ENCODE measurements at regions not wholly inside any gene's neighbourhood (a gene's known extent, or its start where the extent isn't known, plus 50 kb on each side); places are given as distances from the start of the nearest gene placed in this dataset.

DNA sequence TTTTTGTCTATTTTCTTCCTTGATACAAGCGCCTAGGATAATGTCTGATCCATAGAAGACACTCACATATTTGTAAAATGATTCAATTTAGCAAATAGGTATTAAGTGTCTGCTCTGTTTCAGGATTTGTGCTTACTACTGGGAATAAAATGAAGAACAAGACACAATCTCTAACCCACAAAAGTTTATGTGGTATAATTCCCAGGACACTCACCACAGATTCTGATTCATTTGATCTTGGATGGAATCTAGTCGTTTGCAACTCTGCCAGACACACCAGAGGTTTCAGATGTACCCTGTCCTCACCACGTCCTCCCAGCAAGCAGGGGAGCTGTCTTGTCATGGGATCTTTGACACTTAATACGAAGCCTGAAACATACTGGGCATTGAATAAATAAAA lies 208.3 kb downstream of the LRIG3 start:
- Histone ChIP-seq H3K36me3 (ENCODE audit: insufficient read depth, low read length) (no peaks in the 10 kb centered on the region), H3K27me3 (ENCODE audit: insufficient read depth, low read length) (no peaks in the 10 kb centered on the region), H3K4me3 (ENCODE audit: low read length) (no peak overlapping the region), H2AFZ (ENCODE audit: low read depth, low read length) (no peak overlapping the region), H3K4me1 (ENCODE audit: insufficient read depth, low read length) (no peaks in the 10 kb centered on the region), H3K9me3 (ENCODE audit: low read length) (no peaks in the 10 kb centered on the region)

DNA sequence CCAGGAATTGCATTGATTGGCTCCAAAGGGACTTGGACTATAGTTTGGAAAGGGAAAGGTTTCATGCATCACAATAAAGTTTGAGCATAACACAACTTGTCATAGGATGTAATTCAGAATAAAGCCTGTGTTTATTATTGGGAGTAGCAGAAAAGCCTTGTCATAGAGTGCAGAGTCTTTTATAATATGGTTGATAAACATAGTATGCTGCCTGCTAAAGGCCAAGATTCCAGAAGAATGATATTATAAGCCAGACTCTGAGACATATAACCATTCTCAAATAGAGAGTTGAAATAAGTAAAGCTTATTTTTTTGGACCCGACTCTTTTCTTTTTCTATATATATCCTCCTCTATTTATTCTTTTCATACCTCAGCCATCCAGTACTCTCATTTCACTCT lies 207.3 kb downstream of the LRIG3 start:
- H3K4me1 ChIP-seq (ENCODE audit: insufficient read depth, low read length): no peaks in the 10 kb centered on the region
- H3K9me3 ChIP-seq (ENCODE audit: low read length): no peaks in the 10 kb centered on the region
- H2AFZ ChIP-seq (ENCODE audit: low read depth, low read length): no peak overlapping the region
- no peaks in the 10 kb centered on the region for H3K36me3 ChIP-seq (ENCODE audit: insufficient read depth, low read length)
- no peaks in the 10 kb centered on the region for H3K27me3 ChIP-seq (ENCODE audit: insufficient read depth, low read length)
- no peak overlapping the region for H3K4me3 ChIP-seq (ENCODE audit: low read length)

DNA sequence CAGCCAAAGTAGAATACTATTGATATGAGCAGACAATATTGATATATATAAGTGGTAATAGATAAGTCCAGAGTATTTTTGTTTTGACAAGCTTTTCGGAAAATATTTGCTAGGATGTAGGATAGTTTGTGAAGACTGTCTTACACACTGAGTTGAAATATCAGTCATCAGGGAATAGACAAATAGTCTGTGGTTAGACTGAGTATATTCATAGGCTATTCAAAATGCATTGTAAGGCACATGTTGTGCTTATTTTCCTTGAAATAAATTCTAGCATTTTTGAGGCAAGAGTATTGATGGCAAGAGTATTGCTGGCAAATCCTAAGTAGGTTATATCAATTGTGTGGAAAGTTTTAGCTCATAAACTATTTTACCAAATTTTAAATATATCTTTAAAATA lies 201.1 kb downstream of the LRIG3 start:
- Histone ChIP-seq H3K9me3 (ENCODE audit: low read length) (no peaks in the 10 kb centered on the region), H3K4me1 (ENCODE audit: insufficient read depth, low read length) (no peaks in the 10 kb centered on the region), H2AFZ (ENCODE audit: low read depth, low read length) (no peak overlapping the region), H3K27me3 (ENCODE audit: insufficient read depth, low read length) (no peaks in the 10 kb centered on the region), H3K4me3 (ENCODE audit: low read length) (no peak overlapping the region), H3K36me3 (ENCODE audit: insufficient read depth, low read length) (no peaks in the 10 kb centered on the region)

DNA sequence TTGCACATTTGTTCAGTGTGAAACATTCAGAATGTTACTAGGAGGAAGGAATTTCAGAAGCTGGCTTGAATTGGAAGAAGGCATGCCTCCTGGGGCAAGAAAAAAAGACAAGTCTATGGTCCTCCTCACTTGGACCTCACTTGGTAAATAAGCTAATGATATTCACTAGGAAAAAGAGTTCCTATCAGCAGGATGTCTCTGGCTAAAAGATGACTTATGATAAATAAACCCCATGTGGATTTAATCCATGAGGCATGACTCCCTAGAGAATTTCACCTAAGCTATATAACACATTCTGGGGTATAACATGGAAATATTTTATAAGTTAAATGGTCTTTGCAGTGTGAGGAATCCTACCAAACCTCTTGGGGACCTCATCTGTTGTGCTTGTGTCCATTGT lies 199.9 kb downstream of the LRIG3 start:
- Histone ChIP-seq H3K4me3 (ENCODE audit: low read length) (no peak overlapping the region), H3K9me3 (ENCODE audit: low read length) (no peaks in the 10 kb centered on the region), H3K36me3 (ENCODE audit: insufficient read depth, low read length) (no peaks in the 10 kb centered on the region), H2AFZ (ENCODE audit: low read depth, low read length) (no peak overlapping the region), H3K4me1 (ENCODE audit: insufficient read depth, low read length) (no peaks in the 10 kb centered on the region), H3K27me3 (ENCODE audit: insufficient read depth, low read length) (no peaks in the 10 kb centered on the region)

DNA sequence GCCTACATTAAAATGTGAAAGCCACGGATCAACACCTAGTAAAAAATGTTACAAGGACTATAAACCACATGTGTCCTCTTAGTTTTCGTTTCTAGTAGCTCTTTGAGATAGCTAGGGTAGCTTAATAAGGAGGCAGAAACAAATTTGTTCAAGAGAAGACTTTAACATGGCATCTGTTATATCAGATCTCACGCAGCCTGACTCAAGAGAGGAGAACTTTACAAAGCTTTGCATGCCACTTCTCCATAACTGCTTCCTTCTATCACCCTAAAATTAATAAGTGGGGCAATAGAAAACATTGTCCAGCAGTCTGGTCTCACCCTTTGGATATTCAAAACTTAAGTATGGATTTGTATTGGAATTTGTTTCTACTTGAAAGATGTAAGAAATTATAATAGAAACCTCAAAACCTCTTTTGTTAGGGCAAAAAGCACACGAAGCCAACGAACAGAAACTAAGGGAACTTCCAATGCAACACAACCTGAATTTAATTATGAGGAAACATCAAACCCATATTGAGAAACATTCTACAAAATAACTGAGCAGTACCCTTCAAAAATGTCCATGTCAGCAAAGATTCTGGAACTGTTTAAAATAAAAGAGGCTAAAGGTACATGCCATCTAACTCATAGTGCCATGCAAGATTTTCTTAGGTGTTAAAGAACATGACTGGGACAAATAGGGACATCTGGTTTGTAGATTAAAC lies 194.8 kb downstream of the LRIG3 start:
- no peaks in the 10 kb centered on the region for H3K4me1 ChIP-seq (ENCODE audit: insufficient read depth, low read length)
- H3K4me3 ChIP-seq (ENCODE audit: low read length): no peak overlapping the region
- H3K36me3 ChIP-seq (ENCODE audit: insufficient read depth, low read length): no peaks in the 10 kb centered on the region
- no peaks in the 10 kb centered on the region for H3K27me3 ChIP-seq (ENCODE audit: insufficient read depth, low read length)
- no peak overlapping the region for H2AFZ ChIP-seq (ENCODE audit: low read depth, low read length)
- no peaks in the 10 kb centered on the region for H3K9me3 ChIP-seq (ENCODE audit: low read length)

DNA sequence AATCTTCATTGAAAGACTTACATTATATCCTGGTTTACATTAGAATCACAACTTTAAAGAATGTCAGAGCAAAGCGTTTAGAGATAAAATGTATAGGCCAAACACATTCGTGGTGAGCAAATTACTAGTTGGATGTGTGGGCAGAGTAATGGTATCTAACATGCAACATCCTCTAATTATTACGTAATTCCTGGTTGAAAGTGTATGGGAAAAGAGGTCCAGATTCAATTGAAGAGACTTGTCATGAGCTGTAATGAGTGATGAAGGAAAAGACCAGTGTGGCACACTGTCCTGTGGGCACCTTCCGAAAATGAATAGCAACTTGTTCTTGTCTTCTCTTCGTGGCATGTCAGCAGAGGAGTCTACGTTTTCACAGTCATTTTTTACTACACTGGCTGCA lies 192.8 kb downstream of the LRIG3 start:
- no peaks in the 10 kb centered on the region for H3K27me3 ChIP-seq (ENCODE audit: insufficient read depth, low read length)
- no peak overlapping the region for H3K4me3 ChIP-seq (ENCODE audit: low read length)
- no peak overlapping the region for H2AFZ ChIP-seq (ENCODE audit: low read depth, low read length)
- H3K4me1 ChIP-seq (ENCODE audit: insufficient read depth, low read length): no peaks in the 10 kb centered on the region
- H3K36me3 ChIP-seq (ENCODE audit: insufficient read depth, low read length): no peaks in the 10 kb centered on the region
- H3K9me3 ChIP-seq (ENCODE audit: low read length): no peaks in the 10 kb centered on the region

DNA sequence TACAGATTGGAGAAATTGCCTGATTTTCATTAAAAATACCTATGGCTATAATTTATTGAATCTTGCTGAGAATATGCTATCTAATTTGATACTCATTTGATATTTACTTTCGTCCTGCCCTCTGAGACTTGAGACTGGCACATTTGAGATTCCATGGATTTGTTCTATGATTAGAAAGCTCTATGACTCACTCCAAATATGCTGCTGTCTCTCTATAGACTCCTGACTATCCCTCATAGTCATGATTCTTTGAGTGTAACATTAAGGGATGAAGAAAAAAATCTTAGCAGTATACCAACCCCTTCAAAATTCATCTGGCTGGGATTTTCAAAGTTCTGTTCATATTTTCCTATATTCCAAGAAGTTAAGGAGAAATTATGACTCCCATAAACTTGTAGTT lies 191.9 kb downstream of the LRIG3 start:
- Histone ChIP-seq H3K9me3 (ENCODE audit: low read length) (no peaks in the 10 kb centered on the region), H3K27me3 (ENCODE audit: insufficient read depth, low read length) (no peaks in the 10 kb centered on the region), H3K4me3 (ENCODE audit: low read length) (no peak overlapping the region), H3K36me3 (ENCODE audit: insufficient read depth, low read length) (no peaks in the 10 kb centered on the region), H3K4me1 (ENCODE audit: insufficient read depth, low read length) (no peaks in the 10 kb centered on the region), H2AFZ (ENCODE audit: low read depth, low read length) (no peak overlapping the region)

DNA sequence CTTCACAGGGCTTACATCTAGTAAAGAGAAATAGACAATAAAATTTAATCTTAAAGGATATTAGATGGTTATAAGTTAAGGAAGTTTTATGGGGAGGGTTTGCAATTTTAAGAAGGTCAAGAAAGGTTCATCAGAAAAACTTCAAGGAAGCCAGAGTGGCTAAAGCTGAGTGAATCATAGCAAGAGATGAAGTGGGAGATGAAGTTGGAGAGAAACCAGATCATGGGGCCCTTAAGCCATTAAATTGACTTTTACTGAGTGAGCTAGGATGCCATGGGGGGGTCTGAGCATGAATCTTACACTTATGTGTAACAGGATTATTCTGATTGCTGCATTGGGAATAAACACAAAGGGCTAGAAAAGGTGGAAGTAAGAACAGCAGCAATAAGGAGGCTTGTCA lies 189.2 kb downstream of the LRIG3 start:
- no peak overlapping the region for H3K4me3 ChIP-seq (ENCODE audit: low read length)
- no peaks in the 10 kb centered on the region for H3K36me3 ChIP-seq (ENCODE audit: insufficient read depth, low read length)
- H3K9me3 ChIP-seq (ENCODE audit: low read length): no peaks in the 10 kb centered on the region
- peaks cover 4% of the 10 kb centered on the region for H3K4me1 ChIP-seq (ENCODE audit: insufficient read depth, low read length)
- H2AFZ ChIP-seq (ENCODE audit: low read depth, low read length): no peak overlapping the region
- H3K27me3 ChIP-seq (ENCODE audit: insufficient read depth, low read length): no peaks in the 10 kb centered on the region

DNA sequence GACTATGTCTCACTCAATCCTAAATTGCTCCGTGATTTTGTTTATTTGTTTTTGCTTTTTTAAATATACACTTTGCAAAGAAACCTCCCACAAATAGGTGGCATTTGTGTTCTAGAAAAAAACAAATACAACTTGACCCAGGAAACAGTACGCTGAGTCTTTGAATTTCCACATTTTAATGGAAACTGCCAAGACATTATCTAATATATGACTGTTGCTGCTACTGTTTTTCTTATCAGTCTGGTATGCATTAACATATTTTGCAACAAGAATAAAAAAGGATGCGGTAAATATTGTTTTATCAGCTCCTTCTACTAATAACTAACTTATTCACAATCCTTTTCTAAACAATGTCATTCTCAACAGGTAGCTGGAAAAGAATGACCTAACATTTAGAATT lies 187.4 kb downstream of the LRIG3 start:
- no peaks in the 10 kb centered on the region for H3K36me3 ChIP-seq (ENCODE audit: insufficient read depth, low read length)
- H2AFZ ChIP-seq (ENCODE audit: low read depth, low read length): no peak overlapping the region
- H3K9me3 ChIP-seq (ENCODE audit: low read length): no peaks in the 10 kb centered on the region
- no peak overlapping the region for H3K4me3 ChIP-seq (ENCODE audit: low read length)
- H3K4me1 ChIP-seq (ENCODE audit: insufficient read depth, low read length): peaks cover 4% of the 10 kb centered on the region
- H3K27me3 ChIP-seq (ENCODE audit: insufficient read depth, low read length): no peaks in the 10 kb centered on the region

DNA sequence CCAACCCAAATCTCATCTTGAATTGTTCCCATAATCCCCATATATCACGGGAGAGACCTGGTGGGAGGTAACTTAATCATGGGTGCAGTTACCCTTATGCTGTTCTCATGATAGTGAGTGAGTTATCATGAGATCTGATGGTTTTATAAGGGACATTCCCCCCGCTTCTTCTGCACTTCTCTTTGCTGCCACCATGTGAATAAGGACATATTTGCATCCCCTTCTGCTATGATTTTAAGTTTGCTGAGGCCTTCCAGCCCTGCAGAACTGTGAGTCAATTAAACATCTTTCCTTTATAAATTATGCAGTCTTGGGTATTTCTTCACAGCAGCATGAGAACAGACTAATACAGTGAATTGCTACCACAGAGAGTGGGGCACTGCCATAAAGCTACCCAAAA lies 179.1 kb downstream of the LRIG3 start:
- Histone ChIP-seq H3K4me3 (ENCODE audit: low read length) (no peak overlapping the region), H3K9me3 (ENCODE audit: low read length) (peaks cover 2% of the 10 kb centered on the region), H3K27me3 (ENCODE audit: insufficient read depth, low read length) (no peaks in the 10 kb centered on the region), H3K4me1 (ENCODE audit: insufficient read depth, low read length) (no peaks in the 10 kb centered on the region), H2AFZ (ENCODE audit: low read depth, low read length) (no peak overlapping the region), H3K36me3 (ENCODE audit: insufficient read depth, low read length) (no peaks in the 10 kb centered on the region)

DNA sequence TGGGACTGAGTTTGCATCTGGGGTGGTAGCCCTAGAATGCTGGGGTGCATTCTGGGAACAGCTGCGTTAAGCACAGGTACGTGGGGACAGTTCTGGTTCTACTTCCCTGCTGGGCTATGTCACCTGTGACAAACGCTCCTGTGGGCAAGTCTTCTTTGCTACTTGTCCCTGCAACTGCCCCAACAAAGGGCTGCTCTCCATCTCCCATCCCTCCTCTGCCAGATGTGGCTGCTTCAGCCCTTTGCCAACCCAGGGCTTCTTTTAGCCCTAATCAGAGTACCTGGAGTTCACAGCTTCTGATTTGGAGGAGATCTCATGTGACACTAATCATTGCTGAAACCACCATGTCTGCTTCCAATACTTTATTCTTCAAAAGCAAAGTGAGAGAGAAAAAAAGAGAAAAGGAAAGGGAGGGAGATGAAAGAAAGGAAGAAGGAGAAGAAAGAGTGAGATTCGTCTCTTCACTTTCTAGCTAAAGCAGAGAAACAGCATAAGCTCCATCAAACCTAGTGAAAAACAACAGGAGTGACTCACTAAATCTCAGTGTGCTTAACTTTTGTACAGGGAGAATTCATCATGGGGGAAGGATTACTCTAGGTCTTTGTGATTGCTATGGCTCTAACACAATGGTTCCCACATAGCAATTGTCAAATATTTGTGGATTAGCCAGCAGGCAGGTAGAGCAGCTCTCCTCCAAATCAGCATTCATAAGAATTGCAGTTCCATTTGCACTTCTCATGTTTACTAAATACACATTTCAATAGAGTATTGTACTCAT lies 174.8 kb downstream of the LRIG3 start:
- Histone ChIP-seq H3K36me3 (ENCODE audit: insufficient read depth, low read length) (no peaks in the 10 kb centered on the region), H2AFZ (ENCODE audit: low read depth, low read length) (peak overlapping the region; percentile 18), H3K4me1 (ENCODE audit: insufficient read depth, low read length) (no peaks in the 10 kb centered on the region), H3K27me3 (ENCODE audit: insufficient read depth, low read length) (no peaks in the 10 kb centered on the region), H3K4me3 (ENCODE audit: low read length) (no peak overlapping the region), H3K9me3 (ENCODE audit: low read length) (no peaks in the 10 kb centered on the region)

DNA sequence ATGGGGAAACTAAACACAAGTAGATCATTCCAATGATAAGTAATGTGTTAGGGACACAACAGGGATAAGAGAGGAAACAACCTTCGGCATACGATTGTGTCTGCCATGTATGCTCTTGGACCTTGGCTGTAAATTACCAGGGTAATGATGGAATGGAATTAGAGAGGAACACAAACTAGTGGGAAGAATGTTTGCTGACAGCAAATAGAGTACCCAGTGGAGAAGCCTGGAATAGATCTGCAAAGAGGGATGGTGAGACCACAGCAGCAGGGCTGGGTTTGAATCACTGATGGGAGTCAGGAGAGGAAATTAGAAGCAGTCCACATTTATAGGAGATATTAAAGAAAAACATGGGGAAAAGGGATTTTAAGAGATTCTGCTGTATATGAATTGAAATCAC lies 172.8 kb downstream of the LRIG3 start:
- Histone ChIP-seq H3K4me1 (ENCODE audit: insufficient read depth, low read length) (no peaks in the 10 kb centered on the region), H2AFZ (ENCODE audit: low read depth, low read length) (no peak overlapping the region), H3K27me3 (ENCODE audit: insufficient read depth, low read length) (no peaks in the 10 kb centered on the region), H3K9me3 (ENCODE audit: low read length) (no peaks in the 10 kb centered on the region), H3K36me3 (ENCODE audit: insufficient read depth, low read length) (no peaks in the 10 kb centered on the region), H3K4me3 (ENCODE audit: low read length) (no peak overlapping the region)

DNA sequence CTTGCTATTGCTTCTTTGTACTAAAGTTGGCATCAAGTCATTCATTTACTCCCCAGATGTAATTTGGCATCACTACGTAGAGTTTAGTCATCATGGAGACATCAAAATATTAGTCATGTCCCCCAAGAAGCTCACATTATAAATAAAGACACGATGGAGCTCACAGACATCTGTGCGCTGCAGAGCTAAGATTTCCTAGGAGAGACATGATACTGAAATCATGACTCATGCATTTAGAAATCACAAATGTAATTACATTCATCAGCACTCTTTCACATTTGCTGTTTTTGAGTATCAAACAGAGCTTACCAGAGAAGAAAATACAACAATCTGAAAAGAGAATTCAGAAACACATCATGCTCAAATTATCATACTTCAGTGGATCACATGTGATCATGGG lies 169.8 kb downstream of the LRIG3 start:
- no peaks in the 10 kb centered on the region for H3K9me3 ChIP-seq (ENCODE audit: low read length)
- H3K4me1 ChIP-seq (ENCODE audit: insufficient read depth, low read length): no peaks in the 10 kb centered on the region
- no peak overlapping the region for H2AFZ ChIP-seq (ENCODE audit: low read depth, low read length)
- no peak overlapping the region for H3K4me3 ChIP-seq (ENCODE audit: low read length)
- H3K36me3 ChIP-seq (ENCODE audit: insufficient read depth, low read length): no peaks in the 10 kb centered on the region
- no peaks in the 10 kb centered on the region for H3K27me3 ChIP-seq (ENCODE audit: insufficient read depth, low read length)

DNA sequence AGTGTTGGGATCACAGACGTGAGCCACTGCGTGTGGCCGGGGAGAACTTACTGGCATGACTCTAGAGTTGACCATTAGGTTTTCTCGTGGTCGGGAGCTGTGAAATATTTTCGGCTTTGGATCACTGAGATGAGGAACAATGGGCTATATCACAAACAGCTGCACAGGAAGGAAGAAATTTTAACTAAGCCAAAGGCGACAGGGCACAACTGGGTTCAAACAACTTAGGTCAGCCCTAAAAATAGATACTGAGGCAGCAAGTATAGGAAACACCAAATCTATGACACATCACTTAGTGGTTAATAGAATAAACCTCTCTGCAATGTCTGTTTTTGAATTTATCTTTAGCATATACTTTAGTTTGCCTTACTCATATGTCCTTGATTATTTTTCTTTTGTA lies 162.9 kb downstream of the LRIG3 start:
- H3K9me3 ChIP-seq (ENCODE audit: low read length): no peaks in the 10 kb centered on the region
- no peaks in the 10 kb centered on the region for H3K27me3 ChIP-seq (ENCODE audit: insufficient read depth, low read length)
- no peak overlapping the region for H3K4me3 ChIP-seq (ENCODE audit: low read length)
- H3K4me1 ChIP-seq (ENCODE audit: insufficient read depth, low read length): peaks cover 17% of the 10 kb centered on the region
- no peaks in the 10 kb centered on the region for H3K36me3 ChIP-seq (ENCODE audit: insufficient read depth, low read length)
- H2AFZ ChIP-seq (ENCODE audit: low read depth, low read length): no peak overlapping the region

All from neuron (in vitro differentiated cells).